GM21737 (cell line): ENCODE measurements at regions not wholly inside any gene's neighbourhood (a gene's known extent, or its start where the extent isn't known, plus 50 kb on each side); places are given as distances from the start of the nearest gene placed in this dataset.
A peak's percentile ranks its signal among the peaks of the same experiment; 100 is the strongest.
"Not testable (repeated sequence)": the region's sequence is repeated elsewhere in the genome, so short reads cannot be mapped to it uniquely, and the experiment has no call there.

ENCODE experiments used
- ATAC-seq: cut with Tn5 transposase; IDR thresholded peaks from one replicate; pipeline ENCODE4 v1.9.1; 2021; ENCODE audit warnings: mild to moderate bottlenecking, moderate library complexity; ENCODE audit not compliant: unreplicated experiment

- ATAC-seq = no peak
Observed at GRCh38 chr3:28575746-28576613, 227.4 kb upstream of the AZI2 start.

GRCh38 chr3:28576614-28577200 lies 228.1 kb upstream of the AZI2 start:
- ATAC-seq = no peak

GRCh38 chr3:28577941-28578500 lies 229.4 kb upstream of the AZI2 start:
- no peak for ATAC-seq

GRCh38 chr3:28586325-28586724 lies 237.7 kb upstream of the AZI2 start:
- ATAC-seq = peak; percentile 62

- no peak for ATAC-seq
Observed at GRCh38 chr3:28587723-28588122, 239.1 kb upstream of the AZI2 start.

GRCh38 chr3:28590216-28590615 lies 241.6 kb upstream of the AZI2 start:
- ATAC-seq = no peak

- no peak for ATAC-seq
Observed at GRCh38 chr3:28590860-28591259, 242.2 kb upstream of the AZI2 start.

GRCh38 chr3:28595372-28595771 lies 246.7 kb upstream of the AZI2 start:
- no peak for ATAC-seq

- ATAC-seq = no peak
Observed at GRCh38 chr3:28597452-28597851, 248.8 kb upstream of the AZI2 start.

- ATAC-seq = no peak
Observed at GRCh38 chr3:28598165-28598564, 249.5 kb upstream of the AZI2 start.

GRCh38 chr3:28601291-28601690 lies 252.7 kb upstream of the AZI2 start:
- ATAC-seq = no peak

GRCh38 chr3:28606283-28606682 lies 257.7 kb upstream of the AZI2 start:
- no peak for ATAC-seq

- no peak for ATAC-seq
Observed at GRCh38 chr3:28612232-28612631, 263.6 kb upstream of the AZI2 start.

- ATAC-seq = no peak
Observed at GRCh38 chr3:28613511-28614106, 265.0 kb upstream of the AZI2 start.

GRCh38 chr3:28615071-28615470 lies 266.4 kb upstream of the AZI2 start:
- no peak for ATAC-seq

GRCh38 chr3:28615971-28616370 lies 267.3 kb upstream of the AZI2 start:
- no peak for ATAC-seq

GRCh38 chr3:28617821-28618220 lies 269.2 kb upstream of the AZI2 start:
- no peak for ATAC-seq

- ATAC-seq = no peak
Observed at GRCh38 chr3:28623106-28623505, 274.5 kb upstream of the AZI2 start.

GRCh38 chr3:28624084-28624483 lies 275.5 kb upstream of the AZI2 start:
- ATAC-seq = no peak

- ATAC-seq = not testable (repeated sequence)
Observed at GRCh38 chr3:28627843-28628242, 279.2 kb upstream of the AZI2 start.

- no peak for ATAC-seq
Observed at GRCh38 chr3:28634019-28634418, 285.4 kb upstream of the AZI2 start.

- ATAC-seq = no peak
Observed at GRCh38 chr3:28637742-28638141, 289.1 kb upstream of the AZI2 start.
